Prostate gland (tissue), 2 donors: ENCODE measurements at regions not wholly inside any gene's neighbourhood (a gene's known extent, or its start where the extent isn't known, plus 50 kb on each side); places are given as distances from the start of the nearest gene placed in this dataset.
A peak's percentile ranks its signal among the peaks of the same experiment; 100 is the strongest.

Experiments
- DNase-seq: peaks from one replicate; pipeline ENCODE4 v3.0.0-alpha.2; 2019; ENCODE audit warnings: low spot score
- H3K27ac ChIP-seq, 2 donors: fragments of 200-600 bp; sonication (generic); 2 replicates each; pipeline ENCODE4 v1.5.1; 2017 to 2019
- H3K27me3 ChIP-seq: fragments of 200-600 bp; sonication (generic); replicated peaks from 2 replicates; pipeline ENCODE4 v1.5.1; 2019; ENCODE audit not compliant: insufficient read depth
- H3K36me3 ChIP-seq, 2 donors: fragments of 200-600 bp; sonication (generic); 1 replicate in 1 of 2; 2 replicates in 1 of 2; pipeline versions ENCODE4 v1.5.1 to v1.8.1; 2017 to 2019
- H3K4me1 ChIP-seq: fragments of 200-600 bp; sonication (generic); replicated peaks from 2 replicates; pipeline ENCODE4 v1.5.1; 2019
- H3K4me3 ChIP-seq, 2 donors: fragments of 200-600 bp; sonication (generic); 2 replicates each; pipeline ENCODE4 v1.5.1; 2017 to 2019
- H3K9me3 ChIP-seq: fragments of 200-600 bp; sonication (generic); 2 replicates; pipeline ENCODE4 v1.5.1; 2017
- POLR2A ChIP-seq: fragments of 450-650 bp; IDR thresholded peaks from one replicate; pipeline ENCODE4 v1.6.1; 2016; ENCODE audit warnings: antibody characterized with exemption, mild to moderate bottlenecking
- POLR2AphosphoS5 ChIP-seq: sonication (generic); formaldehyde crosslinking; IDR thresholded peaks from one replicate; pipeline ENCODE4 v1.6.1; 2017; ENCODE audit warnings: antibody characterized with exemption
- WGBS: methylation state at CpG from one replicate; pipeline ENCODE4 v1.1.5; 2018; 5-methylcytosine and 5-hydroxymethylcytosine counted together
- intact Hi-C: fragments of 100-400 bp; cut with DNase I; formaldehyde crosslinking; loops from one replicate; pipeline ENCODE4 v1.14.2; 2022
- TF ChIP-seq, protein P1 (sequence below), 4 experiments: fragments of 200-600 bp in 2 of 4; fragments of 450-650 bp in 2 of 4; sonication (generic) in 2 of 4; IDR thresholded peaks; 1 replicate in 3 of 4; 2 replicates in 1 of 4; pipeline ENCODE4 v1.5.1; 2016 to 2019; ENCODE audit warnings: antibody characterized with exemption in 4 of 4, mild to moderate bottlenecking in 2 of 4, moderate library complexity in 2 of 4

DNA sequence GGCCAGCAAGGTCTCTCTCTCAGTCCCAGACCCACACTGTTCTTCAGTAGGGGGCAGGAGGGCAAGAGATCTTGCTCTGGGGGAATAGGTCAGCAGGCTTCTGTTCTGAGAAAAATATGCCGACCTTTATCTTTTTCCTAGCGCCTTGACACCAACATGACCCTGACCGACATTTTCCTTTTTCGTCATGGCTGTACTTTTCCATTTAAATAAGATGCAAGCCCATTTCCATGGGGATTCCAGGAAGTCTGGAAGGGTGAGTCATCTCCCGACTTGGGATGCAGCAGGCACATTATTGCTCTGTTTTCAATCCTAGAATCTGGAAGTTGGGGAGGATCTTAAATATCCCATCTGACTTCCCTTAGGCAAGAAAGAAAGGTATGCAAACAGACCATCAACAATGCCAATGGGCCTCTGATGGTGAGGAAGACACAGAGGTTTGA lies 261.5 kb upstream of the LRTM1 start:
- H3K27ac ChIP-seq: no peak overlapping the region
- no peaks in the 10 kb centered on the region for H3K9me3 ChIP-seq
- WGBS: 87% methylated on average over 5 of the region's 5 CpGs
- no peak for DNase-seq
- intact Hi-C loops: no loop called here
- no peak overlapping the region for H3K4me3 ChIP-seq
- H3K36me3 ChIP-seq: no peaks in the 10 kb centered on the region
- H3K4me1 ChIP-seq: no peaks in the 10 kb centered on the region
- H3K27me3 ChIP-seq: no peaks in the 10 kb centered on the region
- TF ChIP-seq, protein P1, sequence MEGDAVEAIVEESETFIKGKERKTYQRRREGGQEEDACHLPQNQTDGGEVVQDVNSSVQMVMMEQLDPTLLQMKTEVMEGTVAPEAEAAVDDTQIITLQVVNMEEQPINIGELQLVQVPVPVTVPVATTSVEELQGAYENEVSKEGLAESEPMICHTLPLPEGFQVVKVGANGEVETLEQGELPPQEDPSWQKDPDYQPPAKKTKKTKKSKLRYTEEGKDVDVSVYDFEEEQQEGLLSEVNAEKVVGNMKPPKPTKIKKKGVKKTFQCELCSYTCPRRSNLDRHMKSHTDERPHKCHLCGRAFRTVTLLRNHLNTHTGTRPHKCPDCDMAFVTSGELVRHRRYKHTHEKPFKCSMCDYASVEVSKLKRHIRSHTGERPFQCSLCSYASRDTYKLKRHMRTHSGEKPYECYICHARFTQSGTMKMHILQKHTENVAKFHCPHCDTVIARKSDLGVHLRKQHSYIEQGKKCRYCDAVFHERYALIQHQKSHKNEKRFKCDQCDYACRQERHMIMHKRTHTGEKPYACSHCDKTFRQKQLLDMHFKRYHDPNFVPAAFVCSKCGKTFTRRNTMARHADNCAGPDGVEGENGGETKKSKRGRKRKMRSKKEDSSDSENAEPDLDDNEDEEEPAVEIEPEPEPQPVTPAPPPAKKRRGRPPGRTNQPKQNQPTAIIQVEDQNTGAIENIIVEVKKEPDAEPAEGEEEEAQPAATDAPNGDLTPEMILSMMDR (IDR thresholded peaks at IDR 0.05): no peak
- TF ChIP-seq POLR2A (no peak), POLR2AphosphoS5 (no peak)

DNA sequence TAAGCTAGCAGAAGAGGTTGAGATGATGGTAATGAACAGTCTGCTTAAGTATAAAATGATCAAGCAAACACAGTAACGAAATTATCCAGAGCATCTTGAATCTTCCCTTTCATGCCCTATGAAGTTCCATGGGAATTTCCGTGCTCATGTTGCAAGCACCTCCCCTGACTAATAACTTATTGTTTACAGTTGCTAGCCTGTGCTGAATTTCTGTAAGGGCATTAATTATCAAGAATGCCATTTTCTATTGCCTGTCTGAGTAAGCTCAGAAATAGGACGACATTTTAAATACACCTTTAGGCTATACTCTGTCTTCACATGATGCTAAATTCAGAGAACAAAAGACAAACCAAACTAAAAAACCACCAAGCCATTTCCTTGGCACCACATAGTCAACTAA lies 257.5 kb upstream of the LRTM1 start:
- H3K9me3 ChIP-seq: no peaks in the 10 kb centered on the region
- H3K27me3 ChIP-seq: no peaks in the 10 kb centered on the region
- TF ChIP-seq, protein P1 (IDR thresholded peaks at IDR 0.05): no peak
- no peak for TF ChIP-seq POLR2AphosphoS5
- no peak for TF ChIP-seq POLR2A
- H3K36me3 ChIP-seq: no peaks in the 10 kb centered on the region
- intact Hi-C loops: no loop called here
- no peak for DNase-seq
- no peaks in the 10 kb centered on the region for H3K4me1 ChIP-seq
- H3K4me3 ChIP-seq: no peak overlapping the region
- no peak overlapping the region for H3K27ac ChIP-seq
- WGBS: 41% methylated on average over 3 of the region's 3 CpGs

DNA sequence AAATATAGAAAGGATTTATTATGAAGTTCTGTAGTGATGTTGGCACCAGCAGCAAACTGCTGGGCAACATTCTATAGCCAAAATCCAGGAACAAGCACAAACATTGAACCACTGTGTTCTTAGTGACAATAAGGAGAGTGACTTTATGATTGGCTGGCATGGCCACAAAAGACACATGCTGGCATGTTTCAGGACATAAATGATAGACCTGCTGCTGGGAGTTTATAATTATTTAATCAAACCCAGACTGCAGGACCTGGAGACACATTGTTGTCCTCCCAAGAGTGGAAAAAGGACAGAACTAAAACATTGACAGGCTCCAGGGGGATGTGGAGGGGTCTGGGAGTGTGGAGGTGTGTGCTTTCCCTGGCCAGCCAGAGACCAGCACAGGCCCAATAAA lies 255.3 kb upstream of the LRTM1 start:
- Histone ChIP-seq H3K9me3 (no peaks in the 10 kb centered on the region), H3K4me3 (no peak overlapping the region), H3K4me1 (no peaks in the 10 kb centered on the region), H3K27ac (no peak overlapping the region), H3K27me3 (no peaks in the 10 kb centered on the region), H3K36me3 (no peaks in the 10 kb centered on the region)
- intact Hi-C loops: loop anchor here (5.0 kb wide), 1 partner anchor 311 kb away; no protein-coding TSS in a partner anchor
- peak; percentile 5 for DNase-seq
- TF ChIP-seq, protein P1 (IDR thresholded peaks at IDR 0.05): no peak
- TF ChIP-seq POLR2AphosphoS5 (no peak), POLR2A (no peak)

DNA sequence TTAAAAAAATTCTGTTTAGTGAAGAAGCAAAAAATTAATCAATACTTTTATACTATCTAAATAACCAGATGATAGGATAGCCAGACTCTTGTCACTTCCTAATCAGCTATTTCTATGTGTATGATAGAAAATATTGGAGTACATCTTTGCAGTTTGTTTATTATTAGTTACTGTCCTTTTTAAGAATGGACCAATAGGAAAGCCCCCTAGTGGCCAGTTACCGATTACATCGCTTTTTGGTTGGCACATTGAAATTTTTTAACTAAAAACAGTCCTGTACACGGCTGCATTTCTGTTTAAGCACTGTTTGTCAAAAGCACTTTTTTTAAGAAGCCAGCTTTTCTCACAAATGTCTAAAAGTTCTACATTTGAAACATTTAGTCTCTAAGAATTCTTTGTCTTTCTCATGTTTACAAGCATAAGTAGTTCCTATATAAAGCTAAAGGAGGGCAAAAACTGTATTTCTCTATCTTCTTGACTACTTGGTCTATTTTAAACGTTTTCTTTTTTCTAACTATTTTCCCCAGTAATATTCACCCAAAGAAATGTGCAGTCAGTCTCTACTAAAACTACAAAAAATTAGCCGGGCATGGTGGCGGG lies 253.2 kb upstream of the LRTM1 start:
- H3K36me3 ChIP-seq: no peaks in the 10 kb centered on the region
- H3K4me1 ChIP-seq: no peaks in the 10 kb centered on the region
- no peak overlapping the region for H3K4me3 ChIP-seq
- intact Hi-C loops: loop anchor here (5.0 kb wide), 1 partner anchor 309 kb away; no protein-coding TSS in a partner anchor
- TF ChIP-seq POLR2AphosphoS5: no peak
- no peak for TF ChIP-seq POLR2A
- TF ChIP-seq, protein P1 (IDR thresholded peaks at IDR 0.05): peak; percentile 35 to 85 (median 58)
- no peak overlapping the region for H3K27ac ChIP-seq
- no peaks in the 10 kb centered on the region for H3K27me3 ChIP-seq
- WGBS: 39% methylated on average over 6 of the region's 6 CpGs
- DNase-seq: peak; percentile 13
- no peaks in the 10 kb centered on the region for H3K9me3 ChIP-seq

DNA sequence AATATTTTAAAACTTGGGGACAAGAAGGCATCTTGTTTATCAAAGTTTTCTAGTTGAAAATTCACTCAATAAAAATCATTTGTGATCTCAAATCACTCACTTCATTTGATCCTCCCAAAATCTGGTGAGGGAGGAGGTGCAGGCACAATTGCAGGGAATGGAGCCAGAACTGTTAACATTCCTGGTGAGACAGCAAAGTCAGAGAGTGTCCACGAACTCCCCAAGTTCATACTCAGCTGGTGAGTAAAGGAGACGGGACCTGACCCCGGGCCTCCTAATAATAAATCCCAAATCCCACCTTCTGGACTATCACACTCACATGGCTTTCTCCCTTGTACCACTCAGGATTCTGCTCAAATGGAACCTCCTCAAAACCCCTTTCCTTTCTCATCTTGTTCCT lies 252.3 kb upstream of the LRTM1 start:
- WGBS: 69% methylated on average over 3 of the region's 3 CpGs
- Histone ChIP-seq H3K36me3 (no peaks in the 10 kb centered on the region), H3K4me3 (no peak overlapping the region), H3K4me1 (no peaks in the 10 kb centered on the region), H3K9me3 (no peaks in the 10 kb centered on the region), H3K27me3 (no peaks in the 10 kb centered on the region), H3K27ac (no peak overlapping the region)
- intact Hi-C loops: loop anchor here (5.0 kb wide), 1 partner anchor 308 kb away; no protein-coding TSS in a partner anchor
- TF ChIP-seq POLR2AphosphoS5: no peak
- no peak for TF ChIP-seq POLR2A
- TF ChIP-seq, protein P1 (IDR thresholded peaks at IDR 0.05): no peak
- no peak for DNase-seq
